H1 (cell line): ENCODE measurements at regions not wholly inside any gene's neighbourhood (a gene's known extent, or its start where the extent isn't known, plus 50 kb on each side); places are given as distances from the start of the nearest gene placed in this dataset.
A peak's percentile ranks its signal among the peaks of the same experiment; 100 is the strongest.

Experiments
- CTCF ChIA-PET: fragments of 300-600 bp; sonication (Branson Sonifier 250); formaldehyde crosslinking; loops from one replicate; lab custom pipeline; 2021; ENCODE audit not compliant: partially characterized antibody; lab: Charles Lee
- POLR2A ChIA-PET: fragments of 300-600 bp; sonication (Branson Sonifier 250); formaldehyde crosslinking; loops from one replicate; lab custom pipeline; 2021; ENCODE audit warnings: inconsistent platforms; ENCODE audit not compliant: partially characterized antibody; lab: Charles Lee
- DNase-seq, 2 experiments: peaks; one replicate each; pipeline versions ENCODE4 v3.0.0 to v3.0.0-alpha.2; 2010 to 2022; ENCODE audit warnings: low spot score in 2 of 2, low read depth in 1 of 2, mixed read lengths in 1 of 2
- FAIRE-seq: peaks from 2 replicates; lab custom pipeline; 2011; peaks lifted over from hg19 to GRCh38; lab: Jason Lieb, UNC
- H2AFZ ChIP-seq: 2 replicates; pipeline ENCODE4 v1.8.1; 2012; ENCODE audit warnings: low read length, inconsistent platforms
- H2AK5ac ChIP-seq: 2 replicates; pipeline ENCODE4 v1.6.1; 2013; ENCODE audit warnings: low read depth, low read length
- H2BK120ac ChIP-seq: replicated peaks from 2 replicates; pipeline ENCODE3; 2013; ENCODE audit warnings: low read depth, low read length, inconsistent platforms
- H2BK12ac ChIP-seq: 2 replicates; pipeline ENCODE4 v1.6.1; 2013; ENCODE audit warnings: low read depth, low read length
- H2BK15ac ChIP-seq: 2 replicates; pipeline ENCODE4 v1.6.1; 2013; ENCODE audit warnings: low read length
- H2BK20ac ChIP-seq: 2 replicates; pipeline ENCODE4 v1.6.1; 2013; ENCODE audit warnings: low read length
- H2BK5ac ChIP-seq: 2 replicates; pipeline ENCODE4 v1.6.1; 2013; ENCODE audit warnings: low read depth, low read length
- H3K14ac ChIP-seq: 2 replicates; pipeline ENCODE4 v1.6.1; 2013; ENCODE audit warnings: inconsistent platforms; ENCODE audit not compliant: insufficient read length
- H3K18ac ChIP-seq: 2 replicates; pipeline ENCODE4 v1.6.1; 2013; ENCODE audit warnings: low read length; ENCODE audit errors: extremely low read depth
- H3K23ac ChIP-seq: 2 replicates; pipeline ENCODE4 v1.6.1; 2013; ENCODE audit warnings: inconsistent platforms; ENCODE audit not compliant: insufficient read length
- H3K23me2 ChIP-seq: 2 replicates; pipeline ENCODE4 v1.6.1; 2013; ENCODE audit warnings: low read depth, low read length
- H3K27ac ChIP-seq: 2 replicates; pipeline ENCODE4 v1.6.1; 2011; ENCODE audit warnings: low read depth, low read length, inconsistent platforms
- H3K27me3 ChIP-seq, 4 experiments: replicated peaks in 1 of 4; 1 replicate in 1 of 4; 2 replicates in 3 of 4; pipeline versions ENCODE4 v1.6.1 to v1.8.1; 2011 to 2013; ENCODE audit warnings: low read length in 3 of 4, mild to moderate bottlenecking in 3 of 4, inconsistent platforms in 2 of 4, mixed read lengths in 2 of 4, moderate library complexity in 1 of 4; ENCODE audit not compliant: control insufficient read depth in 3 of 4, insufficient read depth in 3 of 4; ENCODE audit errors: extremely low read depth in 1 of 4
- H3K36me3 ChIP-seq, 4 experiments: 2 replicates each; pipeline versions ENCODE4 v1.6.1 to v1.8.1; 2011 to 2013; ENCODE audit warnings: mild to moderate bottlenecking in 4 of 4, low read length in 3 of 4, moderate library complexity in 2 of 4, control low read depth in 1 of 4, inconsistent platforms in 1 of 4; ENCODE audit not compliant: insufficient read depth in 4 of 4, control insufficient read depth in 2 of 4
- H3K4ac ChIP-seq: replicated peaks from 2 replicates; pipeline ENCODE3; 2013; ENCODE audit warnings: low read length, low read depth, mixed read lengths, inconsistent platforms; ENCODE audit not compliant: insufficient read length
- H3K4me1 ChIP-seq, 4 experiments: replicated peaks in 1 of 4; 1 replicate in 1 of 4; 2 replicates in 3 of 4; pipeline versions ENCODE4 v1.6.1 to v1.8.1; 2011 to 2013; ENCODE audit warnings: low read length in 3 of 4, inconsistent platforms in 2 of 4, mixed read lengths in 1 of 4; ENCODE audit not compliant: insufficient read depth in 4 of 4, control insufficient read depth in 3 of 4
- H3K4me2 ChIP-seq, 2 experiments: 2 replicates each; pipeline versions ENCODE4 v1.6.1 to v1.8.1; 2011 to 2013; ENCODE audit warnings: low read depth in 2 of 2, low read length in 2 of 2, control low read depth in 1 of 2, inconsistent platforms in 1 of 2, mild to moderate bottlenecking in 1 of 2; ENCODE audit not compliant: insufficient read depth in 1 of 2
- H3K4me3 ChIP-seq, 4 experiments: fragments of 200-600, 300-600 bp in 1 of 4; sonication (generic), shearing (Covaris generic), sonication (Bioruptor Twin) in 1 of 4; 2 replicates each; pipeline versions ENCODE4 v1.5.1 to v1.8.1; 2011 to 2016; ENCODE audit warnings: low read length in 4 of 4, low read depth in 3 of 4, control low read depth in 2 of 4, inconsistent platforms in 2 of 4, mild to moderate bottlenecking in 2 of 4, mixed read lengths in 1 of 4, moderate library complexity in 1 of 4; ENCODE audit not compliant: insufficient read depth in 2 of 4; ENCODE audit errors: extremely low read depth in 1 of 4
- H3K56ac ChIP-seq: replicated peaks from 2 replicates; pipeline ENCODE3; 2013; ENCODE audit warnings: low read depth, mild to moderate bottlenecking, mixed read lengths, low read length, inconsistent platforms; ENCODE audit not compliant: insufficient read length
- H3K79me1 ChIP-seq: 2 replicates; pipeline ENCODE4 v1.6.1; 2013; ENCODE audit warnings: low read depth, low read length, control low read depth
- H3K79me2 ChIP-seq, 2 experiments: 2 replicates each; pipeline versions ENCODE4 v1.6.1 to v1.8.1; 2012 to 2013; ENCODE audit warnings: low read length in 2 of 2, mild to moderate bottlenecking in 2 of 2, inconsistent platforms in 1 of 2; ENCODE audit not compliant: insufficient read depth in 2 of 2, control insufficient read depth in 1 of 2
- H3K9ac ChIP-seq, 4 experiments: replicated peaks in 1 of 4; 1 replicate in 1 of 4; 2 replicates in 3 of 4; pipeline versions ENCODE4 v1.6.1 to v1.8.1; 2011 to 2013; ENCODE audit warnings: low read depth in 3 of 4, low read length in 3 of 4, control low read depth in 2 of 4, mild to moderate bottlenecking in 2 of 4, moderate library complexity in 2 of 4, inconsistent platforms in 1 of 4; ENCODE audit errors: extremely low read depth in 1 of 4
- H3K9me3 ChIP-seq, 2 experiments: 2 replicates each; pipeline versions ENCODE4 v1.6.1 to v1.8.1; 2012 to 2013; ENCODE audit warnings: mild to moderate bottlenecking in 2 of 2, moderate library complexity in 2 of 2, control low read depth in 1 of 2, inconsistent platforms in 1 of 2, low read depth in 1 of 2, low read length in 1 of 2, mixed read lengths in 1 of 2; ENCODE audit not compliant: insufficient read depth in 2 of 2
- H4K20me1 ChIP-seq, 2 experiments: replicated peaks in 1 of 2; 2 replicates each; pipeline versions ENCODE3 to v1.8.1; 2011 to 2013; ENCODE audit warnings: inconsistent platforms in 2 of 2, low read length in 2 of 2, mild to moderate bottlenecking in 1 of 2; ENCODE audit not compliant: insufficient read depth in 2 of 2, control insufficient read depth in 1 of 2
- H4K5ac ChIP-seq: 2 replicates; pipeline ENCODE4 v1.6.1; 2013; ENCODE audit warnings: low read length, low read depth, mixed read lengths, inconsistent platforms; ENCODE audit not compliant: insufficient read length
- H4K8ac ChIP-seq: 2 replicates; pipeline ENCODE4 v1.8.0; 2013; ENCODE audit warnings: mild to moderate bottlenecking, moderate library complexity, low read length, inconsistent platforms; ENCODE audit not compliant: insufficient read depth; ENCODE audit errors: extremely low read depth
- H4K91ac ChIP-seq: replicated peaks from 2 replicates; pipeline ENCODE3; 2013; ENCODE audit warnings: low read length, mixed read lengths, inconsistent platforms; ENCODE audit not compliant: insufficient read length
- ASH2L ChIP-seq: fragments of 200-600, 300-600 bp; sonication (generic); IDR thresholded peaks from one replicate; pipeline ENCODE4 v1.7.1; 2017; ENCODE audit warnings: low read length
- EZH2 ChIP-seq: fragments of 200-600 bp; sonication (generic); IDR thresholded peaks from 2 replicates; pipeline ENCODE4 v1.7.1; 2012; ENCODE audit warnings: low read depth, mild to moderate bottlenecking, moderate library complexity, low read length, inconsistent platforms; ENCODE audit not compliant: severe bottlenecking
- HDAC2 ChIP-seq, 2 experiments: fragments of 300-600 bp in 1 of 2; sonication (generic) in 1 of 2; IDR thresholded peaks; 2 replicates each; pipeline ENCODE4 v1.6.1; 2011 to 2012; ENCODE audit warnings: low read depth in 2 of 2, low read length in 2 of 2, mild to moderate bottlenecking in 2 of 2, moderate library complexity in 2 of 2, borderline replicate concordance in 1 of 2, inconsistent platforms in 1 of 2
- WGBS, 2 experiments: shearing (Covaris generic) in 1 of 2; methylation state at CpG; one replicate each; pipeline versions ENCODE4 v1.1.6 to v1.1.7; 2013 to 2015; ENCODE audit warnings: low lambda C conversion rate in 2 of 2, mixed read lengths in 2 of 2, inconsistent platforms in 1 of 2, low coverage in 1 of 2, missing lambda C conversion rate in 1 of 2; ENCODE audit not compliant: insufficient replicate concordance in 2 of 2, insufficient coverage in 1 of 2, insufficient read length in 1 of 2; ENCODE audit errors: extremely low coverage in 1 of 2, missing lambda C conversion rate in 1 of 2; 5-methylcytosine and 5-hydroxymethylcytosine counted together
- TF ChIP-seq, protein P1 (sequence below): IDR thresholded peaks from 2 replicates; pipeline ENCODE4 v1.6.1; 2011; ENCODE audit warnings: low read depth, mild to moderate bottlenecking, low read length; ENCODE audit not compliant: insufficient read depth

GRCh38 chr18:4510711-4511110 is 55.6 kb upstream of the DLGAP1 start:
- H3K18ac ChIP-seq, result no peak overlapping the region
- no peak overlapping the region for H3K27ac ChIP-seq
- H2BK20ac ChIP-seq, result no peak overlapping the region
- H4K5ac ChIP-seq, result peak overlapping the region; percentile 58
- H3K4me1 ChIP-seq, result no peaks in the 10 kb centered on the region
- H4K91ac ChIP-seq, result peak overlapping the region; percentile 99
- H2BK5ac ChIP-seq, result peak overlapping the region; percentile 75; the same call in 1 of the 2 replicates
- no peak overlapping the region for H3K4me3 ChIP-seq
- TF ChIP-seq, protein P1, sequence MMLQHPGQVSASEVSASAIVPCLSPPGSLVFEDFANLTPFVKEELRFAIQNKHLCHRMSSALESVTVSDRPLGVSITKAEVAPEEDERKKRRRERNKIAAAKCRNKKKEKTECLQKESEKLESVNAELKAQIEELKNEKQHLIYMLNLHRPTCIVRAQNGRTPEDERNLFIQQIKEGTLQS, result no peak
- TF ChIP-seq EZH2 (no peak), HDAC2 (IDR thresholded peaks at IDR 0.05; ENCODE audit: borderline replicate concordance in 1 of 2, low read depth in 2 of 2, low read length in 2 of 2) (no peak), ASH2L (no peak)
- H3K36me3 ChIP-seq, result no peaks in the 10 kb centered on the region
- peaks cover 5% of the 10 kb centered on the region; the same call in 1 of the 2 replicates for H3K23me2 ChIP-seq
- H3K9ac ChIP-seq, result no peak overlapping the region; a peak in 1 of 7 replicates
- no peak overlapping the region for H2BK120ac ChIP-seq
- peak overlapping the region; percentile 90 for H4K8ac ChIP-seq
- no peaks in the 10 kb centered on the region for H3K27me3 ChIP-seq
- H2BK15ac ChIP-seq, result no peak overlapping the region
- H3K9me3 ChIP-seq, result peaks cover 0 to 3% of the 10 kb centered on the region in 2 experiments; a peak in 1 of 4 replicates
- no peaks in the 10 kb centered on the region for H3K79me2 ChIP-seq
- ChIA-PET POLR2A (no interaction called here), CTCF (no interaction called here)
- H3K4ac ChIP-seq, result peak overlapping the region; percentile 99
- H3K14ac ChIP-seq, result no peak overlapping the region
- no peak overlapping the region for H3K4me2 ChIP-seq
- peak overlapping the region; percentile 100 for H3K56ac ChIP-seq
- H3K79me1 ChIP-seq, result no peaks in the 10 kb centered on the region
- FAIRE-seq (no peak), DNase-seq (no peak)
- H2AFZ ChIP-seq, result no peak overlapping the region
- H4K20me1 ChIP-seq, result peaks cover 0 to 4% of the 10 kb centered on the region in 2 experiments
- no peak overlapping the region for H2AK5ac ChIP-seq
- 92% methylated on average over 1 of the region's 1 CpG; no CpG with 5 or more reads in 1 of the 2 experiments for WGBS, 2 experiments
- H2BK12ac ChIP-seq, result peak overlapping the region; percentile 12; the same call in 1 of the 2 replicates
- H3K23ac ChIP-seq, result no peak overlapping the region
